ENCODE measurements at regions not wholly inside any gene's neighbourhood (a gene's known extent, or its start where the extent isn't known, plus 50 kb on each side); places are given as distances from the start of the nearest gene placed in this dataset.

DNA sequence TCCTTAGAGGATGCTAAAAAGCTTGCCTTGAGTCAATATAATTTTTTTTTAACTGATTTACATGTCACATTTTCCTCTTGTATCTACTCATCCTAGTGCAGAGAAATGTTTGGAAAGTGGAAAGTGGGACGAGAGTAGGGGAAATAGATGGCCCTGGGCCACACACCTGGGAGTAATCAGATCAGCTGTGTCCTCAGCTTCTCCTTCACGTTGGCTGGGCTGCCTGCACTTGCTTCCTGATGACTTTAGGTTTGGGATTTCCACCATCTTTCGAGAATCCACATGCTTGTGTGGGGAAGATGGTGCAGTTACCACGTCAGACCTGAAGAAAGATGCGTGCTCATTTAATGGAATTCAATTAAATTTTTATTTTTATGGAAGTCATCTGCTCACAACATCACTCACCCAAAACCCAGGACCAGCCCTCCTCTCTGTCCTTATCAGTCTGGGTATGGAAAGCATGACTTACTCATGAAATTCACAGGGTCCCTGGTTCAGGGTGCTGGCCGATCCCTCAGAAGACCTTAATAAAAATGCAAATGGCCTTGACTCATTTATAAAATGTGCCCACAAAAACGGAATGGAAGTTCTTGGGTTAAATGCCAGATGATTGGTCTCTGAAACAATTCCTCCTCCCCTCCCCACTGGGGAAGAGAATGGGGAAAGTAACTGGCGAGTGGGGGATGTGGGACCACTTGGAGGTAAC is 74.5 kb upstream of the TIAM2 start:
- in situ Hi-C loops (cut with HindIII; ENCODE audit: low sequenced_read_pairs), result loop anchor here (10.0 kb wide), 1 partner anchor 254 kb away; no protein-coding TSS in a partner anchor

DNA sequence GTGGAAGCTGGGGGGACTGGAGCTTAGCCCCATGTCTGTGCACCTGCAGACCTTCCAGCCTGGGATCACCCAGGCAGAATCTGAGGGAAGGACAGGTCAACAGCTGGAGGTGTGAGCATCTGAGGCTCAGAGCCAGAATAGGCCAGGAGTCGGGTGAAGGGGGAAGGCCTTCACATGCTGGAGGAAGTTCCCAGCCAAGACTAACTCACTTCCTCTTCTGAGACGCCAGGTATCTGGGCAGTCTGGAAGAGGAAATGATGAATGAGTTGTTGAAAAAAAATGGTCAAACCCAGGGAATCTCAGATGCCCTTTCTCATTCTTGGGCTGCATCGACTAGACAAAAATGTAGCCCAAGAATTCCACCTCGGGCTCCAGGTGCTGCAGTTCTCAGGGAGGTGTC is 73.6 kb upstream of the TIAM2 start:
- in situ Hi-C loops (cut with HindIII; ENCODE audit: low sequenced_read_pairs), result loop anchor here (10.0 kb wide), 1 partner anchor 253 kb away; no protein-coding TSS in a partner anchor

DNA sequence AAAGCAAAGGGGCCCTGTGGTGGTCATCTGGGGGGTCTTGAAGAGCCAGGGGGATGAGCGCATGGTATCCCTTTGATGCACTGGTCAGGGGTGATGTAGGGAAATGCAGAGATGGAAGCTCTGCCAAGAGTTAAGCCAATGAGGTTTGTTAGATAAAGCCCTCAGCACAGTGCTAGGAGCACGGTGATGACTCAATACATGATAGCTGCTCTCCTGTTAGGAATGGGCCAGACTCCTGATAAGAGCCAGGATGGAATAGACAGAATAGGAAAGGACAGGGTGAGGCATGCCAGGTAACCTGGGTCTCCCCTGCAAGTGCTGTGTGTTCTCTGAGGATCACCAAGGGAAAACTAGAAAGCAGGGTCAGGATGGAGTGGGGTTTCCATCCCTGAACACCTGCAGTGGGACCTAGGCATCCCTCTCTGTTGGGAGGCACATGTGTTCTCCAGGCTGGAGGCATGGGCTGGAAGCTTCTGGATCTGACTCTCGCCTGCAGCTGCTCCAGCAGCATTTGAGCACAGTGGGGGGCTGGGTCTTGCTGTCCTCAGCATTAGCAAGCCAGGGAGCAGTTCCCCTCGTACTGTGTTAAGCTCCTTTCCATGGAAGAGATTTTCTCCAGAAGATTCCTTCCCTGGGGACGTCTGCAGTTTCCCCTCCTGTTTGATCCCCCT is 71.8 kb upstream of the TIAM2 start:
- in situ Hi-C loops (cut with HindIII; ENCODE audit: low sequenced_read_pairs), result loop anchor here (10.0 kb wide), 1 partner anchor 251 kb away; no protein-coding TSS in a partner anchor

DNA sequence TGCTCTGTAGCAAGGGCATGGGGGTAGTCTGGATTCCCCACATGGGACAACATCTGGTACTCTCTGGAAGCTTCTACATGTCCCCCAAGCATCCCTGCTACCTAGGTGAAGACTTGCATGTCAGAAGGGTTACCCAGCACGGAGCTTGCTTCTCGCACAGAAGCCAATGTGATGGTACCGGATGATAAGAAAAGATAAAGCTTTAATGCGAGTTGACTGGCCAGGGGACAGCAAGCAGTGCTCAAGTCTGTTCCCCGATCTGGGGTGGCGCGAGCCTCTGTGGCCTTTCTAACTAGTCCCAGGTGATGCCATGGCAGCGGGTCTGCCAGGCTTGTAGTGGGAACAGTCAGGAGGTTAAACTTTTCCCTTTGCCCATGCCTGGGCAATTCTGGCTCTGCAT is 70.0 kb upstream of the TIAM2 start:
- in situ Hi-C loops (cut with HindIII; ENCODE audit: low sequenced_read_pairs), result loop anchor here (10.0 to 25.0 kb wide), 2 partner anchors 250 to 362 kb away; no protein-coding TSS in a partner anchor

DNA sequence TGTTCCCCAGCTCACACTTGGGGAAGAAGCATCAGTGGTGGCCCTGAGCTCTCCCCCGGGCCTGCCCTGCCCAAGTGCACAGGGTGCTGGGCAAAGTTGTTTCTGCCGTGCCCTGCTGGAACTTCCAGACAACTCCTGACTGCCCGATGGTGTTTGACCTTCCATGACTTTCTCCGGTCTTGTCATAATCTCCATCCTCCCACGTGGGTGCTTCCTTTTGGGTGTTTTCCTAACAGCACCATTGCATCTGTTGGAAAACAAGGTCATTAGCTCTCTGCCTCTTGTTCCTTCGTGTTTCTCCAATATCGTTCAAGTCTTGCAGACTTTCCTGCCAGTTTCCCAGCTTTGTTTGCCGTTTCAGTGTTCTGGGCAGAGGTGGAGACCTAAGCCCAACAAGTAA is 68.7 kb upstream of the TIAM2 start:
- in situ Hi-C loops (cut with HindIII; ENCODE audit: low sequenced_read_pairs), result loop anchor here (10.0 to 25.0 kb wide), 2 partner anchors 248 to 361 kb away; no protein-coding TSS in a partner anchor

DNA sequence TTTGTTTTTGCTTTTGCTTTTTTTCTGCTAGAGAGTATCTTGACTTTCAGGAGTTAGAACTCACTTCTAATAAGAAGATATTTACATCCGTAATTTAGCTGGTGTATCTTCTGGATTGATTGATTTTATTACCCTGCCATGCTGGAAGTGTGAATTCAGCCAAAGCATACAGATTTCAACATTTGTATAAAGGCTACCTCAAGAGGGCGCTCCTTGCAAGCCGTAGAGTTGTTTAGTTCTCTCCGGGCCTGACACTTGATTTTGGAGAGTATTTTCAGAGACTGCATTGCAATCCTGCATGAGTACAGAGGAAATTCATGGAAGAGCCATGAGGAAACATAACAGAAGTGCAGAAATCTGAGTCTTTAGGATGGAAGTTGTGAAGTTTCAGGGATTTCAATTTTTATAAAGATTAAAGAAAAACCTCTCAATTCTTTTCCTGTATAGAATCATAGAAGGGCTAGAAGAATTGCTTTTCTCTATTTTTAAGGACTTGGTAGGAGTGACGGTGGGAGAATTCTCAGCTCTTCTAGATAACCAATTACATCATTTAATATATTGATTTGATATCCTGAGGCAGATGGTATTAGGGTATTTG is 66.7 kb upstream of the TIAM2 start:
- in situ Hi-C loops (cut with HindIII; ENCODE audit: low sequenced_read_pairs), result loop anchor here (10.0 to 25.0 kb wide), 2 partner anchors 246 to 359 kb away; no protein-coding TSS in a partner anchor

DNA sequence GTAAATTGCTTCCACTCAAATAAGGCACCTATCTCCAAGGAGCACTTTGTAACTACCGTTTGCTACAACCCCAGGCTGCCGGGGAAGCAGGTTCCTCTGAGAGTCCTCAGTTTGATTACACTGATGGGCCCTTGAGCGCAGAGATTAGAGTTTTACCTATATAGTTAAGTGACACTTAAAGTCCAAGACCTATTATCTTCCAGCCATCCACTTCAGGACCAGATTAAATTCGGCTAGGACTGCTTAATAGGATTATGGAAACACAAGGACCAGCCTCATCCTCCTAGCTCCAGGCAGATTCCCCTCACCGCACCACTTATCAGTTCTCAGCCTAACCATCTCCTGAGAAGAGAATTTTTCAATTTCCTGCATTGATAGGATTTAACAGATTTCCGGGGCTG is 64.7 kb upstream of the TIAM2 start:
- in situ Hi-C loops (cut with HindIII; ENCODE audit: low sequenced_read_pairs), result loop anchor here (25.0 kb wide), 1 partner anchor 357 kb away; no protein-coding TSS in a partner anchor

DNA sequence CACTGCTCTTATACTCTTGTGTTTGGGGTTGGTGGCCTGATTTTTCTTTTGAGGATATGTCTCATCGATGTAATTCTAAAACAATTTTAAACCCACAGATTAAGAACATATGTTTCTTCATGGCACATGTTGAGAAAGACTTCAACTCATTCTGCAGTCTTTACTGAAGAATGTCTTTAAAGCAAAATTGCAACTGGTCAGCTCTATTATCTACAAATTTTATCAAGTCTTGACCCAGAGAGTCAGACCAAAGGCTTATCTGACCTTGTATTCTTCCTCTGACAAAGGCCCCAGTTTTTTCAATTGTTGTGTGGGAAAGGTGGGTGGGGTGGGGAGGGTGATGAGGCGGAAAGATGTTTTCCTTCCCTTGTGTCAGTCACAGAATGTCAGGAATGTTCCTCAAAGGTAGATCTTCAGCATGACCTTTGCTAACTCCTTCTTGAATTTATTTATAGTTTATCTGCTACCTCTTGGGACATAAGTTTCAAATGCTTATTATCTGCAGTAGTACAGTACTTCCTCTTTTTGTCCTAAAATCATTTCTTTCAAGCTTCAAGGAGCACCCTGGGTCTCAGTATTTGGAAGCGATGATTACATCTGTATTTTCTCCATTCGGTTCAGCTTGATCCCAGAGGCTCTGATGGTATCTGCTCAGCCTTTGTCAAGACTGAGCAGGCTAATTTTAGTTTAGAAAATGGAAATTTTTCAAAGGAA is 63.2 kb upstream of the TIAM2 start:
- in situ Hi-C loops (cut with HindIII; ENCODE audit: low sequenced_read_pairs), result loop anchor here (25.0 kb wide), 1 partner anchor 355 kb away; no protein-coding TSS in a partner anchor

DNA sequence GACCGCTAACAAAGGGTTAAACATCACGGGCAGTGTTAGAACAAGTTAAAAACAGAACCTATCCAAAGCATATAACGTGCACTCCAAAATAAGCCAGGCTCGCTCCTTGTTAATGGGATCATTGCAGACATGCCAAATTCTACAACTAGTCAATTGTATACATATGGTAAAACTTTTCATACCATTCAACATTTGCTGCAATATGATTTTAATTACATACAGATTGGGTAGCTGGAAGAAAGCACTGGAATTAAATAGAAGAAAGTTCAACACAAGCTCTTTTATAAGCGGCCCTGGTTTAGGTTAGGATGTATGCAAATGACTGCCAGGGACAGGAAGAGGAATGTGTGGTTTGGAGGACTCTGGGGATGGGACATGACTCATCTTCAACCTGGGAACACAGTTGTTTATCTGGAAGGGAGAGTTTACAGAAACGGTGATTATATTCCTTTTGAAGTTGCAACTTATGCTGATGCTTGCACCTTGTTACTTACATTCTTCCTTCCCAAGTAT is 62.5 kb upstream of the TIAM2 start:
- in situ Hi-C loops (cut with HindIII; ENCODE audit: low sequenced_read_pairs), result loop anchor here (25.0 kb wide), 1 partner anchor 355 kb away; no protein-coding TSS in a partner anchor

DNA sequence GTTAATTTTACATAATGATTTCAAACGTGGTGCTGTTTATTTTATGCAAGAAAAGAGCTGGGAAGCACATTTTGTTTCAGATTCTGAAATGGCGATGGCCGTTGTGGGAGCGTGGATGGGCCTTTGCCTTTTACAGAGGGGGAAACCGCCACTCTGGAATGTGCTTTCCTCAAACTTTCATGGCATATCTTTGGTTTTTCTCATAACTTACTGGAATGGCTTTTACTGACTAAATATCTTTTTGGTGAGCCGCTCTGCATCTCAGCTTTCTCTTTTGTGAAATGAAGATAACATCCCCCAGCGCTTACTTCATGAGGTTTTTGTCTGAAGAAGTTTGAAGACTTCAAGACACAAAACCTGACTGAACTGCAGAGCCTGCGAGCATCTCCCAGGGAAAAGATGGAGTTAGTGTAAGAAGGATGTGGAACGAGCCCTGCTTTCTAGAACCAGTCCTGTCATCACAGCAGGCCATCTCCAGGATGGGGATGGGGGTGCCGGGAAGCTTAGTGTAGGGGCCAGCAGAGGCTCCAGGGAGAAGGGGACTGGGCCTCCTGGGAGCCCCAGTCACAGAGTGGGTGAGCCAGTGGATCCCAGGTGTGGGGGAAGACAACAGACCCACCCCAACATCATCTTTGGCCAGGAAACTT is 61.8 kb upstream of the TIAM2 start:
- in situ Hi-C loops (cut with HindIII; ENCODE audit: low sequenced_read_pairs), result loop anchor here (25.0 kb wide), 1 partner anchor 354 kb away; no protein-coding TSS in a partner anchor

DNA sequence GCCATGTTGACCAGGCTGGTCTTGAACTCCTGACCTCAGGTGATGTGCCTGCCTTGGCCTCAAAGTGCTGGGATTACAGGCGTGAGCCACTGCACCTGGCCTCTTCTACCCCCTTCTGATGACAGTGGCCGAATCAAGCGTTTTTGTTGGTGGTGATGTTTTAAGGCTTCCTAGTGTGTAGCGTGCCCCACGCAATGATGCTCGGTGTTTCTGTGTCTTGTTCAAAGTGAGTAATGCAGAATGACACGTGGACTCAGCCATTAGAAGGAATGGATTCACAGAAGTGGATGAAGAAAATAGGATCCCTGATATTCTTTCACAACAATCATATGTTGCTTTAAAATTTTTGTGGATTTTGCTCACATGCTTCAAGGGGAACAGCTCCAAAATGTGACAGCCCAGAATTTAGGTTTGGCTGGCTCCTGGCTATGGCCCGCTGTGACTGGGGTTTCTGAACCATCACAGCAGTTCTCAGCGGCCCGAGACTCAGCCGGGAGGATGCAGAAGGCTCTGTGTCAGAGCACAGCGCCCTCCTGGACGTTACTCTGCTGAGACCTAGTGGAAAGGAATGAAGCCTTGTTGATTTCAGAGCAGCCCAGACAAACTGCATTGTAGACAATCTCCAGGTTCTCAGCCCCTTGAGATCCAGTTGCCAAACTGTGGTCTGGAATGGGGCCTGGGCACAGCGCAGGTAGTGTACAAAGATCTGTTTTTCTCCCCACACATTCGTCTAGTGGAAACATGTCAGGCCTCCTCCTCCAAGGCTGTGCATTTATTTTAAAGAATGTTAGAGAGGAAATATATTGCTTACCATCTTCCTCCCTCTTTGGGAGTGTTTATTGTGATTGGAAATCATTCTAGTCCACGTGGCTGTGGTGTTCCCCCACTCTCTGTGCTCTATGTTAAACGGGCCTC is 57.6 kb upstream of the TIAM2 start:
- in situ Hi-C loops (cut with HindIII; ENCODE audit: low sequenced_read_pairs), result loop anchor here (25.0 kb wide), 1 partner anchor 350 kb away; no protein-coding TSS in a partner anchor

DNA sequence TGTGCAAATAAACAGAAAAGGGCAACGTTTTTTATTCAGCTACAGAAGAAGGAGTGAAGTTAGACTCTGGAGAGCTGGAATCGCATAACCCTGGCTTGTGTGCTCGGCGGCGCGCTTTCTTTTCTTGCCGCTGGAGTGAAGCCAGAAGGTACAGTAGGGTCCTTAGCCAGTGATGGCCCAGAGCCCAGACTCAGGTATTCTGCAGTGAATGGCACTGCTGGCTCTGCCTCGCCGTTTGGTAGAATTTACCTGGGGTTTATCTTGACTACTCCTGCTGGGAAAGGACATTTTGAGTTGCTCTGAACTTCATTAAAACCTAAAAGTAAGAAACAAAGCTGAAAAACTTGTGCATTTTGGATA is 56.9 kb upstream of the TIAM2 start:
- in situ Hi-C loops (cut with HindIII; ENCODE audit: low sequenced_read_pairs), result loop anchor here (25.0 kb wide), 1 partner anchor 349 kb away; no protein-coding TSS in a partner anchor

DNA sequence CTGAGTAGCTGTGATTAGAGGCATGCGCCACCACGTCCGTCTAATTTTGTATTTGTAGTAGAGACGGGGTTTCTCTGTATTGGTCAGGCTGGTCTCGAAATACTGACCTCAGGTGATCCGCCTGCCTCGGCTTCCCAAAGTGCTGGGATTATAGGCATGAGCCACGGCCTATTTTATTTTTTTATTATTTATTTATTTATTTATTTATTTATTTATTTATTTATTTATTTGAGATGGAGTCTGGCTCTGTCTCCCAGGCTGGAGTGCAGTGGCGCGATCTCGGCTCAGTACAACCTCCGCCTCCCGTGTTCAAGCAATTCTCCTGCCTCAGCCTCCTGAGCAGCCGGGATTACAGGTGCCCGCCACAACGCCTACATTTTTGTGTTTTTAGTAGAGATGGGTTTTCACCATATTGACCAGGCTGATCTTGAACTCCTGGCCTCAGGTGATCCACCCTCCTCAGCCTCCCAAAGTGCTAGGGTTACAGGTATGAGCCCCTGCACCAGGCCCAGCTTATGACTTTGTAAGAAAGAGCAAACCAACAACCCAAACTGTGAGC is 56.3 kb upstream of the TIAM2 start:
- in situ Hi-C loops (cut with HindIII; ENCODE audit: low sequenced_read_pairs), result loop anchor here (25.0 kb wide), 1 partner anchor 348 kb away; no protein-coding TSS in a partner anchor

DNA sequence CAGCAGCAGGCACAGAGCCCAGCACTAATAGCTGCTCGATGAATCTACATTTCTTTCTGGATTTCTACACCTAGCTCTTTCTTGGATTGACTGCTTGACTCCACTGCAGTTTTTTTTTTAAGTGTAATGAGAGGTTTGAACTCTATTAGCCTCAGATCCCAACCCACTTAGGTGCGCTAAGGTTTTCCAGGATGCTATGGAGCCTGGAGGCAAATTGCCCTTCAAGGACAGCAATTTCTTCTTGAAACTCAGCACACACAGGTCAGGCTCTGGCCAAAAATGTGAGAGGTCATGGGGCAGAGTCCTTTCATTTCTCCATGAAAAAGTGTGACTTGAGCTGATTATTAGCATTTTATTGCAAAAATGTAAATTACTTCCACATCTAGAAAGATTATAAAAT is 52.3 kb upstream of the TIAM2 start:
- in situ Hi-C loops (cut with HindIII; ENCODE audit: low sequenced_read_pairs), result loop anchor here (25.0 kb wide), 1 partner anchor 345 kb away; no protein-coding TSS in a partner anchor

DNA sequence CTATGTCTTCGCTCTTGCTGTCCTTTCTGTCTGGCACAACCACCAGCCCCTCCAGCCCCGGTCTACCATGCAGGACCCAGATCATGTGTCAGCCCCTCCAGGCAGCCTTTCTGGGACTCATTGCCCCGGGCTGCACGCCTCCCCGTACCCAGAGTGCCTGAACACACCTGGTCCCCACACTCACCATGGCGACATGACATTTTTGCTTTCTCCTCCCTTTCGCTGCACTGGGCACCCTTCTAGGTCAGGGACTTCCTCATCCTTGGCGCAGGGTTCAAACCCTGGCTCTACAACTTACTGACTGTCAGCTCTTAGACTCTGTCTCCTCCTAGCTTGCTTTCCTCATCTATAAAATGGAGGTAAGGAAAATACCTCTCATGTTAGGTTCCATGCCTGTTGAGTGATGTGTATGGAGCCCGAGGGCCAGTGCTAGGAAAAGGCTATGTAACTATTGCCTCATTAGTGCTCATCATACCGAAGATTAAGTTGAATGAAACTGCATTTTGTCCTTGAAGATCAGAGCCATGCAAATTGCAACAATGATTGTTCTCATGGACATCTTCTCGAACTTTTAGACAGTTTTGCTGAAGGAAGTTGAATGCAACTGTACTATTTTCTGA is 49.7 kb upstream of the TIAM2 start:
- in situ Hi-C loops (cut with HindIII; ENCODE audit: low sequenced_read_pairs), result loop anchor here (25.0 kb wide), 1 partner anchor 342 kb away; no protein-coding TSS in a partner anchor

All from DLD1 (cell line).